NCI-H1417 treated with DMSO at 0.1 percent for 48 hours (cell line): ENCODE measurements at regions not wholly inside any gene's neighbourhood (a gene's known extent, or its start where the extent isn't known, plus 50 kb on each side); places are given as distances from the start of the nearest gene placed in this dataset.
A peak's percentile ranks its signal among the peaks of the same experiment; 100 is the strongest.
"Not testable (repeated sequence)": the region's sequence is repeated elsewhere in the genome, so short reads cannot be mapped to it uniquely, and the experiment has no call there.

Experiments
- DNase-seq: peaks from one replicate; lab custom pipeline; 2025; lab: John Stamatoyannopoulos, UW

DNA sequence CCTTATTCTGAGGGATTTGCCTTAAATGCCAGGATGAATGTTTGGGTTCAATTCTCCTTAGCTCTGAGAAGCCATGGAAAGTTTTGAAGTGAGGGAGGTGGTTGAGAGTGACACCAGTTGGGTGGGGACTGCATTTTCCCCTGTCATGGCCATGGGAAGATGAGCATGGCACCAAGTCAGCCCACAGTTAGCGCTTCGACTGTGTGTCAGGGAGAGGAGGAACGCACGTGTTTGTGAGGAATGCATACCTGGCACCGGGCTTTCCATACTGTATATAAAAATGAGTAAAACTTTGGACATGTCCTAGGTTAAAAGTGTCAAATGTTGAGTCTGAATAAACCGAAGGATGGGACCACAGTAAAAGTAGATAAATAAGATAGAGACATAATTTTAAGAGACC lies 187.5 kb upstream of the KL start:
- DNase-seq: no peak

DNA sequence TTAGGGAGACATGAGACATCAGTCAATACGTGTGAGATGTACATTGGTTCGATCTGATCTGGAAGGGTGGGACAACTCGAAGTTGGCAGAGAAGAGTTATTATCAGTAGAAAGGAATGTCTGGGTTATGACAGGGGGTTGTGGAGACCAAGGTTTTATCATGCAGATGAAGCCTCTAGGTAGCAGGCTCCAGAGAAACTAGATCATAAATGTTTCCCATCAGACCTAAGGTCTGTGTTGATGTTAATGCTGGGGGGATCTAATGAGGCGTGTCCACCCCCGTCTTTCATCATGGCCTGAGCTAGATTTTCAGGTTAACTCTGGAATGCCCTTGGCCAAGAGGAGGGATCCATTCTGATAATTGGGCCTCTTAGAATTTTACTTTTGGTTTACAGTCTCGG lies 187.0 kb upstream of the KL start:
- DNase-seq: no peak

DNA sequence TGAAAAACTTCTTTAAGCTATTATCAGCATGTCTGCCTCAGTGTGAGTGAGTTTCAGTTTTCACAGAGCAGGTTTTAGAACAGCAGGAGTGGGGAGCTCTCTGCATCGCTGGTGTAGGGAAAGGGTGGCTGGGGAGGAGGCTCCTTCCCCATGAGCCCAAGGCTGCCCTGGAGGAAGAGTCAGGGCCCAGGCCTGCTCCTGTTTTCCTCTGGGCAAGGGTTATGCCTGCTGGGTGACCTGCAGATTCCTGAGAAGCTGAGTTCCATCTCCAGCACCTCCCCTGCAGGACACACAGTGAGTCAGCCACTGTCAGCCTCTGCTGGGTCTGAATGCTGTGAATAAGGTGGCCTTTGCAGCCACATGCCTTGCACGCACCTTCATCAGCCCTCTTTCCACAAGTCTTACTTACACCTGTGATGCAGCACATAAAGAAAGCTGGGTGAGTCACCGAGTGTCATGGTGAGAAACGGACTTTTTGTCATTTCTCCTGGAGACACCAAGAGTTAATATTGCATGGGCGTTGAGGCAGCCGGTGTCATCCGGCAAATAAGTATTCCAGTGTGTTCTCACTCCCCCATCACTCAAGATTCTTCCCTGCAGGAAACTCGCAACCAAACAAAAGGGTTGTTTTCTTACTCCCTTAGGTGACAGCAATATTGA lies 186.4 kb upstream of the KL start:
- no peak for DNase-seq

DNA sequence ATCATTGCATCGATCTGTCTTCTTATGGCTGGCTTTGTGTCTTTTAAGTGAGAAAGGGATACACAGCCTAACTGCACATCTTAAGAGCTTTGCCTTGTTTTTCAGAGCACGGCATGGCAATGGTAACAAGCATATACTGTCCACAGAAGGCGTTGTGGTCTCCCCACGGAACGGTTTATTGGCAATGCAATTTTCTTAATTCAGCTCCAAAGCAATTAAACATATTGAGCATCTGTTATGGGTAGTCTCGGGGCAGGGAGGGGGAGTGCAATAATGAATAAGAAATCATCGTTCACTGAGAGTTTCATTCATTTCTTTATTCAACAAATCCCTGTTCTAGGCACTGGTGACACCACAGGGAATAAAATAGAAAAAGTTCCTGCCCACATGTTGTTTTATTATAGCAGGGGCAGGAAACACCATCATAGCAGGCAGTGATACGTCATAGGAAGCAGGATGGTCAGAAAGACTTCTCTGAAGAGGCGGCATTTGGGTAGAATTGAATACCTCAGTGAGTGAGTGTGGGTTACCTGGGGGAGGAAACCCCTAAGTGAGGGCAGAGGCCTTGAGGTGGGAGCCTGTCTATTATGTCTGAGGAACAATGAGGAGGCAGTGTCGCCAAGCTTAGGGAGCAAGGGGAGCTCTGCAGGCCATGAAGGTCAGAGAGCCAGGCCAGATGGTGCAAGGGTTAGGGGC lies 185.7 kb upstream of the KL start:
- no peak for DNase-seq

DNA sequence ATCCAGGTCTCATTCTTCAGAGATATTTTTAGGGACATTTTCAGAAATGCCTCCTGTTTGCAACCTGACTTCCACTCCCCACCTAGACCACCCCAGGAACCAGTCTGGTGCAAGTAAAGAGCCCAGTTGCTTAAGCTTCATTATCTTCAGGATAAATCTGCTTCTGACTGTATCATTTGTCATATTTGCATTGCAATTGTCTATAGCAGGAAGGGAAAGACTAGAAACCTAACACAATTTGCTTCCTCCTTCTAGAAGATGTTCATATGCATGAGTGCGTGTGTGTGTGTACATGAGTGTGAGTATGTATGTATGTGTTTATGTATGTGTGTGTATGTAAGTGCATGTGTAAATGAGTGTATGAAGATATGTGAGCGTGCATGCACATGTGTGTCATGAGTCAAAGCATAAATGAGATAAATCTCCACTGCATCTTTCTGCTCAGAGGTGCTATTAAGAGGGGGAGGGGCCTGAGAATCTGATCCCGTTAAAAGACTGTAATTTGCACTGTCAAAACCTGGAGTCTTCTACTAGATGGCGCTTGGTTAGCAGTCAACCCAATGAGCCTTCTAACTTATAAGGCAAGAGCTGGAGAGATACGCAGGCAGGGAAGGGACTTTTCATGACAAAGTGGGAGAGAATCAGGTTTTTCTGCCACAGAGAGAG lies 178.8 kb upstream of the KL start:
- DNase-seq: no peak

DNA sequence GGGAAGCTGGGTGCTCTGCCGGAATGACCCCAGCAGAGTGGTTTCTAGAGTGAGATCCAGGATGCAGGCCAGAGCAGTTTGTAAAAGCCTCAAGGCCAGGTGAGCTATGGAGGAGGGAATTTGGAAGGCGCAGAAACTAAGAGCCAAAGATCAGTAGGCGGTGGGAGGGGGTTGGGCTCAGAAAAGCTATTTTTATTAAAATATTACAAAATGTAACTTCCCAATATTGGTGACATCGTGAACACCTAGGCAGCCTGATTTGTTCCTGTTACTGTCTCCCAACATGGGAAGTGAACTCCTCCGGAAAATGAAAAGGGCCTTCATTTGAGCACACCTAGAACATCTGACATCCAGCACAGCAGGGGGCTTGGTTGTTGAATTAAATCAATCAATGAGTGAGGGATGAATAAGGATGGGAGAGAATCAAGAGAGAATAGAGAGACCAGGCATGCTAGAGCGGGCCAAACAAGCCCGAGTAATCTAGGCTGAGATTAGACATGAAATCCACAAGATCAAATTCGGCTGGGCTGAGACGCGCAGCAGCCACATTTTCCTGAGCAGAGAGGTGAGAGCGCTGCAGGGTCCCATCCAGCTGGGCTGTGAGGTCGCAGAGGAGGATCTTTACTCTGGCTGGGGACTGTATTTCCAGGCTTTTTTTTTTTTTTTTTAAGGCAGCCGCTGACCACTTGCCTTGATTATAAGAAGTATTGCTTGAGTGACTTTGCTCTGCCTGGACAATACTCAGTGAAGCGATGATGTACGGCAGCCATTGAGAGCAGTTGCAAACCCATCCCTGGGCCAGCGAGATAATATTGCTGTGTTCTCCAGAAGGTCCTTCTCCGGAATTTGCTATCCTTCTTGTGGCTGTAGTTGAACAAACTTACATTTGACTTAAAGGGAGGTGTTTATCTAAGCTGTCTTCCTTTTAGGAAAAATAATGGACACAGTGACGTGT lies 178.0 kb upstream of the KL start:
- DNase-seq: no peak

DNA sequence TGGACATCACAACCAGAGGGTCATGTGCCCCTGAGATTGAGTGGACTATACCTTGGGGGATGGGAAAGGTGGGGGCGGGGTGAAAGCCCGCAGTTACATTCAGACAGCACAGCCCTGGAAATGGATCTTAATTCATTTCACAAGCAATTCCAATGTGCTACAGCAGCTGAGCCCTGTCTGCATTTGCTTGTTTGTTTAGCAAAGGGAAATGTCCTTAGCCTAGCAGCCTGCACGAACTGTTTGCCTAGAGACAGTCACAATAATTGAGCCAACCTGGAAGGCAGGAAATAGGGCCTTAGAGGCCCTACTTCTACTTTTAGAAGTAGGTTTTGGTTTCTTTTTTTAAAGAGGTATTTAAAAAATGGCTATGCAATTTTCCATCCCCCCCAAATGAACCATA lies 177.3 kb upstream of the KL start:
- DNase-seq: peak; percentile 35

DNA sequence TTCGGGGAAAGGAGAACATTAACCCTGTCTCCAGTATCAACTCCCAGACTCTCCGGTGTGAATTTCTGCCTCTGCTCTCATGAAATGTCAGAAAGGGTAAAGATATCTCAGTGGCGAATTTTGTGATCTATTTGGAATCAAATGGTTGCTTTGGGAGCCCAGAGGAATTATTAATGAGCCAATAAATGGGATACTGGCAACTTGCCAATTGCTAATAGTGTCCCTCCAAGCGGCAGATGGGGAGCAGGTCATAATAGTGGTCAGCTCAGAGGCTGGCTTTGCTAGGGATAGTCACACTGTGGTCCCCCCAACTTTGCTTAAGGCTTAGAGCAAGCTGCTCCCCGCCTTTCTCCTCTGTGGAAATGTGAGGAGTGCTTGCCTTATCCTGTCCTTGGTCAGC lies 176.1 kb upstream of the KL start:
- DNase-seq: no peak

DNA sequence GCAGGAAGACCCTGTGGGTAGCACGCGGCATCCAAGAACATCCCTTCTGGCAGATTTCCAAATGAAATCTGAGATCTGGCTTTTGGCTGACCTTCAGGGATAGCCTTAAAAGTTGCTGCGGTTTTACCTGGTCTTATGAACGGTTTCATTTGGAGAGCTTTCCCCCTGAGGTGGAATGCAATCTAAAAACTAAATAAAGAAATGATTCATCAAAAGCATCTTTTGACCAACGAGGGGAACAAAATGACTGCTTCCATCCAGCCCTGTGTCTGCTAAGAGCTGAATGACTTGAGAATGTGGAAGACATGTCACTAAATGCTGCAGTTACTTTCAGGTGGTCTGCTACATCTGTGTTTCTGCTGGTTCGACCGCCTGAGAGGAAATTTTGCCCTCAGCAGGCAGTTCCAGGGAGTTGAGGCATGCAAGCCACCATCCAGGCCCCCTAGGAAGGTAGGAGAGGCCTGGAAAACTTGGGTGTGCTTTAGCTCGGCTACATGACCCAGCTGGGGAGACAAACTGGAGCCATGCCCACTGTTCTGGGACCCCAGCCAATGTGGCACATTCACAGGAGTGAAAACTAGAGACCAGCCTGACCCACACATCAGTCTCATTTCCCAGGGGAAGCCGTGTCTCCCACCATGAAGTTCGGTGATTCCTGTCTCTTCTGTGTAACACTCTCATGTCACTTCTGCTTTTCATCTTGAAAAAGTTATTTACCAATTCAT lies 175.1 kb upstream of the KL start:
- DNase-seq: no peak

DNA sequence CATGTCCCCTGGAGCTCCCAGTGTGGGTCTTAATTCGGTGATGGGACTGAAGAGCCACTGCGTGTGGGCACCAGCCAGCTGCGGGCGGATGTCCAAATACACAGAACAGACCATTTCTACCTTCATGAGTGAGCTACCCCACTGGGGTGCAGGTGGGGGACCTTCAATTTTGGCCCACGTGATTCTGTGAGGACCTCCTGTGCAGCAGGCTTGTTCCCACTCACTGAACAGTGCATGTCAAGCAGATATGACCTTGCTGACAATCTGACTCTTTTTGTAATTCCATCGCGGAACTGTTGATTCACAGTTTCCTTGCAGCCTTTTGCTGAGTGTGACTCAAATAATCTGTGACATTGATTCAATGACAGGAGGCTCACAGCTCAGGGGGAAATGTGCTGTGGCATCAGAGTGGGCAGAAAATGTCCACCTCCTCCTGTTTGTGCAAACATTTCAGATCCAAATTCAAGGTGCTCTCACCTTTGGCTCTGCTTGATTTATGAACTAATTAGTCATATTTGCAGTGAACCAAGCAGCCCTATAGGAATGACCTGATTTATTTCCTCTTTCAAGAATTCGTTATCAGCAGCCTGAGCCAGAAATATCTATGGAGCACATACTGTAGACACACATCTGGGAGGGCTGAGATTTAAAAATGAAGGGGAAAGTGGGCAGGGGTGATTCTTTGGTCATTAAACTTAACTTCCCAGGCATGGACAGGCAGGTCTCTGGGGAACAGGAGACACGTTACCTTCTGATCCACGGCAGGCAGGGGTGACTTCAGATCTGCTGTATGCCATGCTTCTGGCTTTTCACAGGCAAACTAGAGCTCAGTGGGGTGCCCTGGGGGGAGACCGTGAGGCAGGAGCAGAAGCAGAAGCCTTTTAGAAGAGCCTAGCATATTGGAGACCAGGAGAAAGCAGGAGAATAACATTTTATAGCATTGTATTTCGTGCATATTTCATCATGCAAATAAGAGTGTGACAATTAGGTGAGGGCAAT lies 170.0 kb upstream of the KL start:
- DNase-seq: peak; percentile 12

DNA sequence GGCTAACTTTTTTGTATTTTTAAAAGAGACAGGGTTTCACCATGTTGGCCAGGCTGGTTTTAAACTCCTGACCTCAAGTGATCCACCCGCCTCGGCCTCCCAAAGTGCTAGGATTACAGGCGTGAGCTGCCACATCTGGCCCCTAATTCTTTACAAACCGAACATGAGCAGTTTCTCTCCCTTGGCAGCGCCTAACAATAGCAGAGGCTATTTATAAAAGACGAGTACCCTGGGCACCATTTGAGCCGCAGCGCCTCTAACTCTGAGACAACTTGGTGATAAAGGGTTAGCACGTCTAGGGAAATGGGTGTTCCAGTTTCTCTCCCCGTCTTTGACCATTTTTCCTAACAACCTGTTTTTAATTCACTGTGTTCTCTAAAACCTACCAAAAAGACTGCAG lies 168.2 kb upstream of the KL start:
- not testable (repeated sequence) for DNase-seq

DNA sequence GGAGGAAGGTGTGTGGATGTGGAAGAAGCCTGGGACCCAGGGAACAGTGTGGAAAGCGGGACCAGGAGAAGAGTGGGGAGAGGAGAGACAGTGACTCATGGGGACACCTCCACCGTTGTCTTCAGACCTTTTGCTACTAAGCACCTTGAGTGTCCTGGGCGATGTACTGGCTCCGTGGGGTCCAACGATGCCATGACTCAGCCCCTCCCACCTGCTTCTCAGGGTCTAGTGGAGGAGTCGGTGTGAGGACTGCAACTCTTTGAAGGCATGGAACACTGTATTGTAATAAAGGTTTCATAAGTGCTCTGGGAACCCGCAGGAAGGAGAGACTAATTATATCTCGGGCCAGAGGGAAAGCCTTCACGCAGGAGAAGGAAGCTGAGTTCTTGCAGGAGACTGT lies 166.9 kb upstream of the KL start:
- DNase-seq: no peak

DNA sequence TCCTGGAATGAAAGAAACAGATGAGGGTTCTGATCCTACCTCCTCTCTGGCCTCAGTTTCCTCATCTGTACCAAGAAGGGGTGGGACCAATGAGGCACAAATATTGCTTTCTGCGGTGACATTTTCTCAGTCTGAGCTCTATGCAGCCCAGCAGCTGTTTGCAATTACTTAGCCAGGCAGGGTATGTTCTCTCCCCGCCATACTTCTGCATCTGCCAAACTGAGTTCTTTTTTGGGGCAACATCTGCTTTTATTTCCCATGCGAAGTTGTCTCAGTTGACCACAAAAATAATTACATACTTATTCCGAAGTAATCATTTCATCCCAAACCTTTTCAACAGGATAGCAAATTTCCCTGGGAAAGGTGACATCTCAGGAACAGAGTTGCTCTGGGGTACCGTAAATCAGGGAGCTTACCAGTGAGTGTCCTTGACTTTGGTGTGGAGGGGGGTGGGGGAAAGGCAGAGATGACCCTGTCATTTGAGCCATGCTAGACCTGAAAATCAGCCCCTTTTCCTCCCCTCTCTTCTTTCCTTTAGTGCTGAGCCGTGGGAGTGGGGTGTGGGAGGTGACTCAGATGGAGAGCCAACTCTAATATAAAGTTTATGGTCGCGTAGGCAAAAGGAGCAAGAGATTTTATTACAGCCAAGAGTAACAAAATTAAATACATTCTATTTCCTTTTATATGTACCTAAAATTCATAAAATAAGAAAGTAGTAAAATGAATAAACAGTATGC lies 165.7 kb upstream of the KL start:
- no peak for DNase-seq

DNA sequence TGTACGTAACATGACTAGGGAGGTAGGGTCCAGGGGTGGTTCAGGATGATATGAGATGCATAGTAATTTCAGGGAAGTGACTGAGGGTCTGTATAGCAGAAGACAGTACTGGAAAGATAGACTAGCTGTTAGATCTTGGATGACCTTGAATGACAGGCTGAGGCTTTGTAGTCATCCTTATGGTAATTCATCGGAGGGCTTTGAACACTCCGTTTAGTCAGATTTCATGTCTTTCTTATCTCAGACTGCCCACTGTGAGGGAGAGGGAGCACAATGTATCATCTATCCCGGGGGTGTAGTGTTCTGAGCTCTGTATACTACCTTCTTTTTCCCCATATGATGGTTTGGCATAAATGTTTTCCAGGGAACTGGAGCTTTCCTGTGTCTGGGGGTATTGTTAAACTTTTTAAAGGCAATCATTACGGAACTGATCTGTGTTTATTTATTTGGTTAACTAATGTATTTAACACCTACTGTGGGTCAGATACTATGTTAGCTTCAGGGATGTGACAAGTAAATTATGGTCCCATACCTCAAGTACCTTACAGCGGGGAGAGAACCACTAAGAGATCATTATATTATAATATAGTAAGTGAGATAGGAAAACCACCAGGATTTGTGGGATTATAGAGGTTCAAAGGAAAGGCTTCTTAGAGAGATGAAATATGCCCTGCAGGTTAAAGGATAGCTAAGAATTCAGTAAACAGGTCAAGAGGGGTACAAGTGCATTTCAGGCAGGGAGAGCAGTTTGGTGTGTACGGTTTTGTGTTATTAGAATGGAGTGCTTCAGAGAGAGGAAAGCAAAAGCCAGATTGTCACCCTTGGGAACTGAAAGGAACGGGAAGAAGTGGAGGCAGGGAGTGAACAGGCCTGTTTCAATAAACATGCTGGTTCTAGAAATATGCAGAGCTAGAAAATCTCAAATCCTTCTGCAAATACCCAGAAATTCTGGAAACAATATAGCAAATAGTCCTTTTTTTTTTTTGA lies 164.8 kb upstream of the KL start:
- DNase-seq: no peak

DNA sequence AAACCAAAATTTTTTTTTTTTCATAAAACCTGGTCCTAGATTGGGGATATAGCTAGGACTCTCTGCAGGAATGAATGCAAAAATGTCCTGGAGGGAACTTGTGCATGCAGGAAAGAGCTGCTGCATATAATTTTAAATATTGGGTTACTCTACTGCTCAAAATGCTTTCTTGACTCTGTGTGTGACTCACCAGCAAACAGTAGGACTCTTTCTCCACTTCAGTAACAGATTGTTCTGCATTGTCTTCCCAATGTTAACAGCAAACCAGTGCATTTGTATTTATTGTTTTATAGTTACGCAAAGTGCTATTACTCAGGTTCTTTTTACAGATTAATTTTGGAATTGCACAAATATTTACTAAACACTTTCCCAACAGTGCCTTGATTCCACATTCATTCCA lies 163.7 kb upstream of the KL start:
- DNase-seq: no peak

DNA sequence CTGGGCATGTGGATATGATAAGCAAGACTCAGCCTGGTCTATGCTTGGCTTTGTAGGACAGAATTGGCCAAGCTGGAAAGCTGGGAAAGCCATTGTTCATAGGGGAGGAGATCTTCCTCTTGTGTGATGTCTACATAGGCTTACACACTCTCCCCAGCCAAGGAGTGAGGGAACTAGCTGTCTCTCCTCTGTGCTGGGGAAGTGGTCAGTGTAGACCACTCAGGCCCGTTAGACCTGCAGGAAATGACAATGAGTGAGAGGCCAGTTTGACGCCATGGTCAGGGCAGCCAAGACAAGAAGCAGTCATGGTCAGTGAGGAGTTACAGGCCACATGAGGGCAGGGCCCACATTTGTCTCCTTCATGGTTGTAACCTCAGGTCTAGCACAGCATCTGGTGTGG lies 159.1 kb upstream of the KL start:
- no peak for DNase-seq

DNA sequence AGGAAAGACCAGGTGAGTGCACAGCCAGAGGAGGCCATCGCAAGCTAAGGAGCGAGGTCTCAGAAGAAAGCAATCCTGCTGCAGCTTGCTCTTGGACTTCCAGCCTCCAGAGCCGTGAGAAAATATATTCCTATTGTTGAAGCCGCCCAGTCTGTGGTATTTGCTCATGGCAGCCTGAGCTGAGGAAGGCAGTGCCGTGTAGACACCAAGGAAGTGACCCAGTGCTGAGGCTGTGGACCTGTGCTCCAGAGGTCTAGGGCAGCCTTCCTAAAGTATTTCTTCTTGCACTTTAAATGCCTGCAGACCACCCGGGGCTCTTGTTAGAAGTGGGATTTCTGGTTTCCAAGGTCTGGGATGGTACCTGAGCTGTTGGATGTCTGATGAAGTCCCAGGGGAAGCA lies 158.5 kb upstream of the KL start:
- DNase-seq: no peak

DNA sequence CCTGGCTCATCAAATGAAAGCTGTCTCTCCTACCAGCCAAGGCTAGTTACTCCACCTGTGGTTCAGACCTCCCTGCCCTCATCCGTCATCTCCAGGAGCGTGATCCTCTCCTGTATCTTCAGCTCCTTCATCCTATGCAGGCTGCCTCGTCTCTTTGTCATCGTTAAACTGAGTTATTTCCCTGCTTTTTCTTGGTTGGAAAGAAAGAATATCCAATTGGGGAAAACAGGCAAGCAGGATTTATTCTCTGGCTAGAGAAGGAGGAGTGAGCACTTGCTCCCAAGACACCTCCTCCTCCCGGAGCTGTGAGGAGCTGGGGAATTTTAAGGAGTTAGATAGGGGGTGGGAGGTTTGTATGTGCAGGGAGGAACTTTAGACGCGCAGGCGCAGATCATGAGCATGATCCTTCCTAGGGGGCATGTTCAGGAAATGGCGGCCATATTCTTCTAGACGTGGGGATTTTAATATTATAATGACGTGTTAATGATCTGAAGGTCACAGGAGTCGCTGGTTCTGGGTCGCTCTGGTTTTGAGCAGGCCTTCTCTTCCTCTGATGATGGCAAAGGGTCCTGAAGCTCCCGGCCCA lies 156.4 kb upstream of the KL start:
- no peak for DNase-seq
